ENCODE measurements at regions not wholly inside any gene's neighbourhood (a gene's known extent, or its start where the extent isn't known, plus 50 kb on each side); places are given as distances from the start of the nearest gene placed in this dataset.

- H3K14ac ChIP-seq (ENCODE audit: insufficient read length), result no peak overlapping the region
- H3K4ac ChIP-seq (replicated peaks; ENCODE audit: insufficient read length, low read depth, low read length), result no peak overlapping the region
- H4K91ac ChIP-seq (replicated peaks; ENCODE audit: insufficient read length, low read length), result no peak overlapping the region
- CTCF ChIA-PET (ENCODE audit: partially characterized antibody), result interaction anchor here (1.0 to 1.3 kb wide), 3 partner anchors 23 to 196 kb away, joined by 3 to 4 read pairs (median 3); no protein-coding TSS in a partner anchor
- H2AK5ac ChIP-seq (ENCODE audit: low read depth, low read length), result no peak overlapping the region
- H2AFZ ChIP-seq (ENCODE audit: low read length), result 0 out of 2 replicates have a peak overlapping the region, but pooled peaks have one; percentile 53
- H3K79me2 ChIP-seq (ENCODE audit: control insufficient read depth in 1 of 2, insufficient read depth in 2 of 2, low read length in 2 of 2), result no peaks in the 10 kb centered on the region
- H2BK120ac ChIP-seq (replicated peaks; ENCODE audit: low read depth, low read length), result no peak overlapping the region
- H3K27ac ChIP-seq (ENCODE audit: low read depth, low read length), result no peak overlapping the region
- no peaks in the 10 kb centered on the region for H3K79me1 ChIP-seq (ENCODE audit: low read depth, low read length)
- no peak overlapping the region for H3K23ac ChIP-seq (ENCODE audit: insufficient read length)
- no peaks in the 10 kb centered on the region for H3K23me2 ChIP-seq (ENCODE audit: low read depth, low read length)
- WGBS, 2 experiments (ENCODE audit: extremely low coverage in 1 of 2, insufficient coverage in 1 of 2, insufficient read length in 1 of 2, insufficient replicate concordance in 2 of 2, low coverage in 1 of 2, low lambda C conversion rate in 2 of 2, missing lambda C conversion rate in 1 of 2), result 85% methylated on average over 25 of the region's 26 CpGs; no CpG with 5 or more reads in 1 of the 2 experiments
- no peak overlapping the region for H3K18ac ChIP-seq (ENCODE audit: extremely low read depth, low read length)
- no peak overlapping the region for H3K4me3 ChIP-seq (ENCODE audit: extremely low read depth in 1 of 4, insufficient read depth in 2 of 4, low read depth in 3 of 4, low read length in 4 of 4)
- H3K4me2 ChIP-seq (ENCODE audit: insufficient read depth in 1 of 2, low read depth in 2 of 2, low read length in 2 of 2), result no peak overlapping the region
- no peak overlapping the region for H3K56ac ChIP-seq (replicated peaks; ENCODE audit: insufficient read length, low read depth, low read length)
- POLR2A ChIA-PET (ENCODE audit: partially characterized antibody), result no interaction called here
- H3K9me3 ChIP-seq (ENCODE audit: insufficient read depth in 2 of 2, low read depth in 1 of 2, low read length in 1 of 2), result no peaks in the 10 kb centered on the region
- H3K36me3 ChIP-seq (ENCODE audit: control insufficient read depth in 2 of 4, insufficient read depth in 4 of 4, low read length in 3 of 4), result no peaks in the 10 kb centered on the region
- TF ChIP-seq ATF2 (IDR thresholded peaks at IDR 0.05; ENCODE audit: low read length), result no peak
- no peak for TF ChIP-seq SRF (IDR thresholded peaks at IDR 0.05; ENCODE audit: low read depth, low read length)
- no peak for TF ChIP-seq BRCA1 (IDR thresholded peaks at IDR 0.05; ENCODE audit: low read depth, low read length)
- FAIRE-seq, result no peak
- no peak for DNase-seq (ENCODE audit: low read depth in 1 of 2, low spot score in 2 of 2)
- H4K8ac ChIP-seq (ENCODE audit: extremely low read depth, insufficient read depth, low read length), result no peak overlapping the region
- H3K9ac ChIP-seq (replicated peaks in 1 of 4; ENCODE audit: extremely low read depth in 1 of 4, low read depth in 3 of 4, low read length in 3 of 4), result no peak overlapping the region
- peaks cover 0 to 5% (median 0%) of the 10 kb centered on the region in 4 experiments; a peak in 2 of 7 replicates for H3K4me1 ChIP-seq (replicated peaks in 1 of 4; ENCODE audit: control insufficient read depth in 3 of 4, insufficient read depth in 4 of 4, low read length in 3 of 4)
- H2BK15ac ChIP-seq (ENCODE audit: low read length), result no peak overlapping the region
- no peak overlapping the region for H2BK20ac ChIP-seq (ENCODE audit: low read length)
- no peak overlapping the region for H2BK5ac ChIP-seq (ENCODE audit: low read depth, low read length)
- H4K20me1 ChIP-seq (replicated peaks in 1 of 2; ENCODE audit: control insufficient read depth in 1 of 2, insufficient read depth in 2 of 2, low read length in 2 of 2), result no peaks in the 10 kb centered on the region
- no peaks in the 10 kb centered on the region; a peak in 1 of 7 replicates for H3K27me3 ChIP-seq (replicated peaks in 1 of 4; ENCODE audit: control insufficient read depth in 3 of 4, extremely low read depth in 1 of 4, insufficient read depth in 3 of 4, low read length in 3 of 4)
- H2BK12ac ChIP-seq (ENCODE audit: low read depth, low read length), result peak overlapping the region; percentile 60; the same call in 1 of the 2 replicates
- no peak overlapping the region for H4K5ac ChIP-seq (ENCODE audit: insufficient read length, low read depth, low read length)
Observed at GRCh38 chr9:134493461-134494272, 147.9 kb upstream of the COL5A1 start.
